ENCODE measurements at regions not wholly inside any gene's neighbourhood (a gene's known extent, or its start where the extent isn't known, plus 50 kb on each side); places are given as distances from the start of the nearest gene placed in this dataset.

DNA sequence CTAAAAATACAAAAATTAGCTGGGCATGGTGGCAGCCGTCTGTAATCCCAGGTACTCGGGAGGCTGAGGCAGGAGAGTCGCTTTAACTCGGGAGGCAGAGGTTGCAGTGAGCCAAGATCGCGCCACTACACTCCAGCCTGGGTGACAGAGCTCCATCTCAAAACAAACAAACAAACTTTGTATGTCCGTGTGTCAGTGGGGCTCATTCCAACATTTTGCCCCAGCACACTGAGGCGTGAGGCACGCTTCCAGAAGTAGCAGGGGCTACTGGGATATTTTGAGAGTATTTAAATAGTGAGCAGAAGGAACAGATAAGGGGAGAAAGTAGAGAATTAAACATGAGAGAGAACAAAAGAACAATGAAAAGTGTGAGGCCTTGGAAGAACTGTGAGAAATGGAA, 83.3 kb upstream of the TANK start:
- Histone ChIP-seq H3K9me3 (ENCODE audit: control insufficient read depth in 1 of 2, insufficient read depth in 1 of 2, low read length in 2 of 2) (no peaks in the 10 kb centered on the region), H3K27me3 (ENCODE audit: control insufficient read depth in 1 of 2, insufficient read depth in 2 of 2, low read length in 2 of 2) (no peaks in the 10 kb centered on the region), H3K27ac (ENCODE audit: low read depth in 1 of 2, low read length in 2 of 2) (peak overlapping the region in 1 of 2 donors; percentile 22), H3K4me1 (ENCODE audit: insufficient read depth, low read length) (peaks cover 17% of the 10 kb centered on the region), H3K4me3 (ENCODE audit: low read length) (no peak overlapping the region), H3K36me3 (ENCODE audit: insufficient read depth, low read length) (no peaks in the 10 kb centered on the region)
- intact Hi-C loops (cut with DNase I, micrococcal nuclease) = loop anchor here in 1 of 2 experiments (1.0 to 2.0 kb wide), 2 partner anchors 13 to 62 kb away; no protein-coding TSS in a partner anchor
- no peak overlapping the region for H3K4me3 Mint-ChIP-seq
- CTCF ChIA-PET = interaction anchor here (2.9 kb wide), 1 partner anchor 13 kb away, joined by 11 read pairs; no protein-coding TSS in a partner anchor
- H3K9me3 Mint-ChIP-seq = no peaks in the 10 kb centered on the region
- TF ChIP-seq, protein P1, sequence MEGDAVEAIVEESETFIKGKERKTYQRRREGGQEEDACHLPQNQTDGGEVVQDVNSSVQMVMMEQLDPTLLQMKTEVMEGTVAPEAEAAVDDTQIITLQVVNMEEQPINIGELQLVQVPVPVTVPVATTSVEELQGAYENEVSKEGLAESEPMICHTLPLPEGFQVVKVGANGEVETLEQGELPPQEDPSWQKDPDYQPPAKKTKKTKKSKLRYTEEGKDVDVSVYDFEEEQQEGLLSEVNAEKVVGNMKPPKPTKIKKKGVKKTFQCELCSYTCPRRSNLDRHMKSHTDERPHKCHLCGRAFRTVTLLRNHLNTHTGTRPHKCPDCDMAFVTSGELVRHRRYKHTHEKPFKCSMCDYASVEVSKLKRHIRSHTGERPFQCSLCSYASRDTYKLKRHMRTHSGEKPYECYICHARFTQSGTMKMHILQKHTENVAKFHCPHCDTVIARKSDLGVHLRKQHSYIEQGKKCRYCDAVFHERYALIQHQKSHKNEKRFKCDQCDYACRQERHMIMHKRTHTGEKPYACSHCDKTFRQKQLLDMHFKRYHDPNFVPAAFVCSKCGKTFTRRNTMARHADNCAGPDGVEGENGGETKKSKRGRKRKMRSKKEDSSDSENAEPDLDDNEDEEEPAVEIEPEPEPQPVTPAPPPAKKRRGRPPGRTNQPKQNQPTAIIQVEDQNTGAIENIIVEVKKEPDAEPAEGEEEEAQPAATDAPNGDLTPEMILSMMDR (IDR thresholded peaks at IDR 0.05) = no peak
- H3K27me3 Mint-ChIP-seq = no peaks in the 10 kb centered on the region
- peak overlapping the region; percentile 78 for H3K27ac Mint-ChIP-seq
- H3K4me1 Mint-ChIP-seq (ENCODE audit: low read depth) = peaks cover 28% of the 10 kb centered on the region
- H3K36me3 Mint-ChIP-seq (ENCODE audit: low read depth) = no peaks in the 10 kb centered on the region
- DNase-seq = no peak
- no peak for ATAC-seq (ENCODE audit: poor library complexity)
- POLR2A ChIA-PET = interaction anchor here (0.6 to 2.4 kb wide), 2 partner anchors 13 to 166 kb away, joined by 3 to 12 read pairs; no protein-coding TSS in a partner anchor

DNA sequence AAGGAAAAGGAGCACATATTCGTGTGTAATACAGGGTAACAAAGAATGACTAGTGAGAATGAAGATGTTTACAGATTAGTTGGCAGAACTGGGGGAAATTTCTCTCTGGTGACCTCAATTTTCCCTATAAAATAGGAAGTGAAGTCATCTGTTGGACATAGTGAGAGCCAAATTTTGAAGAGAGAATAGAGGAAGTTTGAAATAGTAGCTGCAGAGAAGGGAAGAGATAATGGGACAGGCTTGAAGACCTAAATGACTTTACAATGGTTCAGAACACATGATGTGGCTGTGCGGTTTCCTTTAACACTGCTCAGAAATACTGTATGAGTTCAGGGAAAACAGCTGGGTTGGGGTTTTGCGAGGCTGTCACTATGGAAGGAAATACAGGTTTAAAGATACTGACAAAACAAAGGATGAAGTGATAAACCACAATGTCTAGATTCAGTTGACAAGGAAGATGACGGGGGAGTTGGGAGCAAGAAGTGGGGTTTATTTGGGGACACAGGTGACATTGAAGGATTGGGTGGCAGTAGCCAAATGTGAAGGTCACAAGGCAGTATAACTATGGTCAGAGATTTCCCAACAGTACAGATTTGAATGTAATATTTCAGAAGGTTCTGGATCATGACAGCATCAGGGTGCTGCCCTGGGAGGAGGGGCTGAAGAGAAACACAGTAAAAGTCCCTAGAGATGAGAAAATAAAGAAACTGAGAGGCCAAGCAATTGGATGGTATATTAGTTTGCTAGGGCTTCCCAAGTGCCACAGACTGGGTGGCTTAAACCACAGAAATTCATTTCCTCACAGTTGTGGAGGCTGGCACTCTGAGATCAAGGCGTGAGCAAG, 82.6 kb upstream of the TANK start:
- intact Hi-C loops (cut with DNase I, micrococcal nuclease) = loop anchor here in 1 of 2 experiments (1.0 to 2.0 kb wide), 2 partner anchors 13 to 61 kb away; no protein-coding TSS in a partner anchor
- no peaks in the 10 kb centered on the region for H3K27me3 ChIP-seq (ENCODE audit: control insufficient read depth in 1 of 2, insufficient read depth in 2 of 2, low read length in 2 of 2)
- DNase-seq = peak; percentile 11 to 88 (median 35)
- no peaks in the 10 kb centered on the region for H3K36me3 Mint-ChIP-seq (ENCODE audit: low read depth)
- H3K27ac ChIP-seq (ENCODE audit: low read depth in 1 of 2, low read length in 2 of 2) = peak overlapping the region; percentile 22 to 42
- no peaks in the 10 kb centered on the region for H3K9me3 ChIP-seq (ENCODE audit: control insufficient read depth in 1 of 2, insufficient read depth in 1 of 2, low read length in 2 of 2)
- POLR2A ChIA-PET = interaction anchor here (0.6 to 2.4 kb wide), 4 partner anchors 14 to 1365 kb away, joined by 3 to 12 read pairs (median 3); partner anchors contain the start of gene MARCHF7
- peak overlapping the region; percentile 14 for H3K4me3 Mint-ChIP-seq
- H3K36me3 ChIP-seq (ENCODE audit: insufficient read depth, low read length) = no peaks in the 10 kb centered on the region
- TF ChIP-seq, protein P1 (IDR thresholded peaks at IDR 0.05) = no peak
- peak overlapping the region; percentile 78 for H3K27ac Mint-ChIP-seq
- no peaks in the 10 kb centered on the region for H3K9me3 Mint-ChIP-seq
- H3K27me3 Mint-ChIP-seq = no peaks in the 10 kb centered on the region
- H3K4me1 Mint-ChIP-seq (ENCODE audit: low read depth) = peaks cover 28% of the 10 kb centered on the region
- ATAC-seq (ENCODE audit: poor library complexity) = peak; percentile 92
- CTCF ChIA-PET = interaction anchor here (2.9 kb wide), 1 partner anchor 14 kb away, joined by 11 read pairs; no protein-coding TSS in a partner anchor
- no peak overlapping the region for H3K4me3 ChIP-seq (ENCODE audit: low read length)
- H3K4me1 ChIP-seq (ENCODE audit: insufficient read depth, low read length) = peaks cover 17% of the 10 kb centered on the region

DNA sequence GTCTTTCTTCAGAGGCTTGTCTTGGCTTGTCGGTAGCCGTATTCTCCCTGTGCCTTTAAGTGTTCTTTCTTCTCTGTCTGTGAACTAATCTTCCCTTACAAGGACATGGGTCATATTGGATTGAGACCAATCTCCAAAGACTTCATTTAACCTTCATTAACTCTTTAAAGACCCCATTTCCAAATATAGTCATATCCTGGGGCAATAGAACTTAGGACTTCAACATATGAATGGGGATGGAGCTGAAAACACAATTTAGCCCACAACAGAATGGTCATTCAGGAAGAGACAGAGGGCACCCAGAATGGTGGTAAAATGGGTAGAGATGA, 82.1 kb upstream of the TANK start:
- Histone ChIP-seq H3K27ac (ENCODE audit: low read depth in 1 of 2, low read length in 2 of 2) (peak overlapping the region; percentile 22 to 42), H3K9me3 (ENCODE audit: control insufficient read depth in 1 of 2, insufficient read depth in 1 of 2, low read length in 2 of 2) (no peaks in the 10 kb centered on the region), H3K36me3 (ENCODE audit: insufficient read depth, low read length) (no peaks in the 10 kb centered on the region), H3K27me3 (ENCODE audit: control insufficient read depth in 1 of 2, insufficient read depth in 2 of 2, low read length in 2 of 2) (no peaks in the 10 kb centered on the region), H3K4me1 (ENCODE audit: insufficient read depth, low read length) (peaks cover 17% of the 10 kb centered on the region), H3K4me3 (ENCODE audit: low read length) (no peak overlapping the region)
- TF ChIP-seq, protein P1 (IDR thresholded peaks at IDR 0.05) = no peak
- ATAC-seq (ENCODE audit: poor library complexity) = no peak
- H3K27ac Mint-ChIP-seq = peak overlapping the region; percentile 78
- DNase-seq = no peak
- H3K4me3 Mint-ChIP-seq = no peak overlapping the region
- H3K27me3 Mint-ChIP-seq = no peaks in the 10 kb centered on the region
- peaks cover 28% of the 10 kb centered on the region for H3K4me1 Mint-ChIP-seq (ENCODE audit: low read depth)
- no peaks in the 10 kb centered on the region for H3K9me3 Mint-ChIP-seq
- intact Hi-C loops (cut with DNase I, micrococcal nuclease) = no loop called here
- ChIA-PET POLR2A (interaction anchor here (0.6 to 2.4 kb wide), 4 partner anchors 14 to 1365 kb away, joined by 3 to 12 read pairs (median 3); partner anchors contain the start of gene MARCHF7), CTCF (no interaction called here)
- no peaks in the 10 kb centered on the region for H3K36me3 Mint-ChIP-seq (ENCODE audit: low read depth)
